ENCODE measurements at regions not wholly inside any gene's neighbourhood (a gene's known extent, or its start where the extent isn't known, plus 50 kb on each side); places are given as distances from the start of the nearest gene placed in this dataset.

DNA sequence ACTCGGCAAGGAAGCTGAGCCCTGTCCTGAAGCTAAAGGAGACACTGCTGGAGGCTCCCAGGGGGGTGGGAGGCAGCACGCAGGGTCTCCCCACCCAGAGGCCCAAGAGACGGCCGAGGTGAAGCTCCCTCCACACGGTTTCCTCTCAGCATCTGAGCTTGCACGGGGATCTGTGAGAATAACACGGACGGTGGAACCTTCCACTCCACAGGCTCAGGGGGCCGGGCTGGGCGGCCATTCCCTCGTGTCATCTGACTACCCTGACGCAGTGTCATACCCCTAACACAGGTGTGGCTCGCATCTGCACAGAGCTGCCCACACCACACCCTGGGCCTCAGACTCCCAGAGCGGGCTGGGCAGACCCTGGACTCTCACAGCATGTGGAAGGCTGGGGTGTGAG is 409.7 kb downstream of the SHANK2 start:
- TF ChIP-seq, protein P1, sequence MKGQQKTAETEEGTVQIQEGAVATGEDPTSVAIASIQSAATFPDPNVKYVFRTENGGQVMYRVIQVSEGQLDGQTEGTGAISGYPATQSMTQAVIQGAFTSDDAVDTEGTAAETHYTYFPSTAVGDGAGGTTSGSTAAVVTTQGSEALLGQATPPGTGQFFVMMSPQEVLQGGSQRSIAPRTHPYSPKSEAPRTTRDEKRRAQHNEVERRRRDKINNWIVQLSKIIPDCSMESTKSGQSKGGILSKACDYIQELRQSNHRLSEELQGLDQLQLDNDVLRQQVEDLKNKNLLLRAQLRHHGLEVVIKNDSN (IDR thresholded peaks at IDR 0.05; ENCODE audit: borderline replicate concordance, low read depth) = no peak
- no peak for TF ChIP-seq RFX5 (IDR thresholded peaks at IDR 0.05; ENCODE audit: low read length)
- TF ChIP-seq, protein P2, sequence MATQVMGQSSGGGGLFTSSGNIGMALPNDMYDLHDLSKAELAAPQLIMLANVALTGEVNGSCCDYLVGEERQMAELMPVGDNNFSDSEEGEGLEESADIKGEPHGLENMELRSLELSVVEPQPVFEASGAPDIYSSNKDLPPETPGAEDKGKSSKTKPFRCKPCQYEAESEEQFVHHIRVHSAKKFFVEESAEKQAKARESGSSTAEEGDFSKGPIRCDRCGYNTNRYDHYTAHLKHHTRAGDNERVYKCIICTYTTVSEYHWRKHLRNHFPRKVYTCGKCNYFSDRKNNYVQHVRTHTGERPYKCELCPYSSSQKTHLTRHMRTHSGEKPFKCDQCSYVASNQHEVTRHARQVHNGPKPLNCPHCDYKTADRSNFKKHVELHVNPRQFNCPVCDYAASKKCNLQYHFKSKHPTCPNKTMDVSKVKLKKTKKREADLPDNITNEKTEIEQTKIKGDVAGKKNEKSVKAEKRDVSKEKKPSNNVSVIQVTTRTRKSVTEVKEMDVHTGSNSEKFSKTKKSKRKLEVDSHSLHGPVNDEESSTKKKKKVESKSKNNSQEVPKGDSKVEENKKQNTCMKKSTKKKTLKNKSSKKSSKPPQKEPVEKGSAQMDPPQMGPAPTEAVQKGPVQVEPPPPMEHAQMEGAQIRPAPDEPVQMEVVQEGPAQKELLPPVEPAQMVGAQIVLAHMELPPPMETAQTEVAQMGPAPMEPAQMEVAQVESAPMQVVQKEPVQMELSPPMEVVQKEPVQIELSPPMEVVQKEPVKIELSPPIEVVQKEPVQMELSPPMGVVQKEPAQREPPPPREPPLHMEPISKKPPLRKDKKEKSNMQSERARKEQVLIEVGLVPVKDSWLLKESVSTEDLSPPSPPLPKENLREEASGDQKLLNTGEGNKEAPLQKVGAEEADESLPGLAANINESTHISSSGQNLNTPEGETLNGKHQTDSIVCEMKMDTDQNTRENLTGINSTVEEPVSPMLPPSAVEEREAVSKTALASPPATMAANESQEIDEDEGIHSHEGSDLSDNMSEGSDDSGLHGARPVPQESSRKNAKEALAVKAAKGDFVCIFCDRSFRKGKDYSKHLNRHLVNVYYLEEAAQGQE (IDR thresholded peaks at IDR 0.05; ENCODE audit: low read depth, low read length) = no peak

DNA sequence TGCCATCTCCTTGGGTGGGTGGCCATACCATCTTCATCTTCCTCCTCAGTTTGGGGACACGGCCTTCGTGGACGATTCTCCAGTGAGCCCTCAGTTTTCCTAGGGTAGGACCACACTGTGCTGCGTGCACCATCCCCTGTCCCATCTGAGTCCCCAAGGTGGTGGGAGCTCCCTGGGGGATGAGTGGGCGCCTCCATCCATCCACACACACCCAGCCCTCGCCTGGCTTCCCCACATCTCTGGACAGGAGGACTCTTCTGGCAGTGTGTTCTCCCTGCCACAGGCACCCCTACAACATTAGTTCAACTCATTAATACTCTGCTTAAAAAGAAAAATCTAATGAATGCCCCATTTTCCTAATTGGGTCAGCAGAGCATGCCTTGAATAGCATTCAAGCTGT is 408.5 kb downstream of the SHANK2 start:
- no peaks in the 10 kb centered on the region for H4K20me1 ChIP-seq (ENCODE audit: insufficient read depth)
- no peak overlapping the region for H2AFZ ChIP-seq (ENCODE audit: low read depth)
- H3F3A ChIP-seq (replicated peaks; ENCODE audit: insufficient read depth) = no peaks in the 10 kb centered on the region
- H3K9ac ChIP-seq = no peak overlapping the region
- H3K9me3 ChIP-seq = no peaks in the 10 kb centered on the region
- ChIA-PET POLR2A (no interaction called here), CTCF (interaction anchor here (1.2 kb wide), 1 partner anchor 30 kb away, joined by 3 read pairs; no protein-coding TSS in a partner anchor)
- H3K9me2 ChIP-seq = no peaks in the 10 kb centered on the region
- no peak overlapping the region for H3K4me3 ChIP-seq (ENCODE audit: low read depth in 2 of 2, low read length in 1 of 2)
- H3K4me1 ChIP-seq (ENCODE audit: control insufficient read depth in 1 of 2, insufficient read depth in 2 of 2, low read depth in 1 of 2, low read length in 1 of 2) = no peaks in the 10 kb centered on the region
- H3K27me3 ChIP-seq (ENCODE audit: insufficient read depth) = no peaks in the 10 kb centered on the region
- H3K27ac ChIP-seq (ENCODE audit: low read depth in 2 of 2, low read length in 1 of 2) = no peak overlapping the region
- DNase-seq = no peak
- no peak overlapping the region for H3K4me2 ChIP-seq
- H3K79me2 ChIP-seq (ENCODE audit: insufficient read depth) = no peaks in the 10 kb centered on the region
- 62% methylated on average over 6 of the region's 6 CpGs for WGBS (ENCODE audit: low lambda C conversion rate)
- TF ChIP-seq, protein P2 (IDR thresholded peaks at IDR 0.05; ENCODE audit: low read depth, low read length) = no peak
- TF ChIP-seq FOXJ3 (CRISPR knock-in tag; IDR thresholded peaks at IDR 0.05) (no peak), GABPA (IDR thresholded peaks at IDR 0.05; ENCODE audit: low read depth) (no peak), CHD2 (IDR thresholded peaks at IDR 0.05; ENCODE audit: low read length, partially characterized antibody) (no peak), RAD21 (IDR thresholded peaks at IDR 0.05; ENCODE audit: low read length) (no peak), JUND (IDR thresholded peaks at IDR 0.05) (no peak), NFIC (IDR thresholded peaks at IDR 0.05; ENCODE audit: borderline replicate concordance) (no peak), EZH2phosphoT487 (IDR thresholded peaks at IDR 0.05; ENCODE audit: borderline replicate concordance, low read depth) (no peak)
- H3K36me3 ChIP-seq (replicated peaks in 1 of 2; ENCODE audit: control insufficient read depth in 1 of 2, insufficient read depth in 2 of 2, low read length in 1 of 2) = no peaks in the 10 kb centered on the region

More for the DNA sequence above, 409.7 kb downstream of the SHANK2 start:
- WGBS (ENCODE audit: low lambda C conversion rate) = 36% methylated on average over 13 of the region's 14 CpGs
- H3K79me2 ChIP-seq (ENCODE audit: insufficient read depth) = no peaks in the 10 kb centered on the region
- H3K9me2 ChIP-seq = no peaks in the 10 kb centered on the region
- no peaks in the 10 kb centered on the region for H4K20me1 ChIP-seq (ENCODE audit: insufficient read depth)
- ChIA-PET CTCF (interaction anchor here (3.8 kb wide), 1 partner anchor 27 kb away, joined by 17 read pairs; no protein-coding TSS in a partner anchor), POLR2A (no interaction called here)
- H3K9me3 ChIP-seq = no peaks in the 10 kb centered on the region
- H3K27ac ChIP-seq (ENCODE audit: low read depth in 2 of 2, low read length in 1 of 2) = no peak overlapping the region
- no peaks in the 10 kb centered on the region for H3K27me3 ChIP-seq (ENCODE audit: insufficient read depth)
- no peak overlapping the region for H3K4me3 ChIP-seq (ENCODE audit: low read depth in 2 of 2, low read length in 1 of 2)
- H3K36me3 ChIP-seq (replicated peaks in 1 of 2; ENCODE audit: control insufficient read depth in 1 of 2, insufficient read depth in 2 of 2, low read length in 1 of 2) = no peaks in the 10 kb centered on the region
- H3K4me1 ChIP-seq (ENCODE audit: control insufficient read depth in 1 of 2, insufficient read depth in 2 of 2, low read depth in 1 of 2, low read length in 1 of 2) = no peaks in the 10 kb centered on the region
- H3F3A ChIP-seq (replicated peaks; ENCODE audit: insufficient read depth) = no peaks in the 10 kb centered on the region
- no peak overlapping the region for H2AFZ ChIP-seq (ENCODE audit: low read depth)
- no peak for DNase-seq
- H3K4me2 ChIP-seq = no peak overlapping the region
- H3K9ac ChIP-seq = no peak overlapping the region

All from SK-N-SH (cell line).